Liver (tissue), 8 donors: ENCODE measurements at regions not wholly inside any gene's neighbourhood (a gene's known extent, or its start where the extent isn't known, plus 50 kb on each side); places are given as distances from the start of the nearest gene placed in this dataset.

Experiments used
- DNase-seq: peaks from one replicate; pipeline ENCODE4 v3.0.0-alpha.2; 2017; ENCODE audit warnings: low spot score
- H3K27ac ChIP-seq, 2 donors: one replicate each; pipeline ENCODE4 v1.7.0; 2013; ENCODE audit warnings: inconsistent platforms in 2 of 2, low read length in 2 of 2, control low read depth in 1 of 2, low read depth in 1 of 2, mild to moderate bottlenecking in 1 of 2
- H3K27me3 ChIP-seq, 4 donors: one replicate each; pipeline versions ENCODE4 v1.6.1 to v1.7.0; 2013; ENCODE audit warnings: low read length in 3 of 4, inconsistent platforms in 1 of 4, mild to moderate bottlenecking in 1 of 4, moderate library complexity in 1 of 4; ENCODE audit not compliant: control insufficient read depth in 4 of 4, insufficient read depth in 4 of 4
- H3K36me3 ChIP-seq, 4 donors: one replicate each; pipeline versions ENCODE4 v1.6.1 to v1.7.0; 2013; ENCODE audit warnings: low read length in 3 of 4, mild to moderate bottlenecking in 3 of 4, low read depth in 1 of 4, moderate library complexity in 1 of 4; ENCODE audit not compliant: control insufficient read depth in 4 of 4, insufficient read depth in 3 of 4
- H3K4me1 ChIP-seq, 4 donors: one replicate each; pipeline versions ENCODE4 v1.6.1 to v1.7.0; 2013; ENCODE audit warnings: low read length in 3 of 4, mild to moderate bottlenecking in 3 of 4, moderate library complexity in 1 of 4; ENCODE audit not compliant: control insufficient read depth in 4 of 4, insufficient read depth in 4 of 4
- H3K4me3 ChIP-seq, 3 donors: one replicate each; pipeline versions ENCODE4 v1.6.1 to v1.7.0; 2013; ENCODE audit warnings: low read length in 3 of 3, control low read depth in 1 of 3, low read depth in 1 of 3, mild to moderate bottlenecking in 1 of 3
- H3K9ac ChIP-seq, 2 donors: one replicate each; pipeline ENCODE4 v1.7.0; 2013; ENCODE audit warnings: low read length in 2 of 2, mild to moderate bottlenecking in 2 of 2, moderate library complexity in 2 of 2, control low read depth in 1 of 2, low read depth in 1 of 2
- H3K9me3 ChIP-seq, 4 donors: one replicate each; pipeline versions ENCODE4 v1.6.1 to v1.7.0; 2013; ENCODE audit warnings: low read length in 3 of 4; ENCODE audit not compliant: control insufficient read depth in 4 of 4
- ATF3 ChIP-seq: IDR thresholded peaks from 2 replicates; pipeline ENCODE4 v1.6.1; 2016; ENCODE audit warnings: antibody characterized with exemption
- CTCF ChIP-seq: fragments of 150-350 bp; IDR thresholded peaks from 2 replicates; pipeline ENCODE4 v1.5.1; 2017; ENCODE audit warnings: improper control_type of control experiment, low read depth, low read length; ENCODE audit not compliant: missing input control
- FOXA1 ChIP-seq: IDR thresholded peaks from 2 replicates; pipeline ENCODE4 v1.6.1; 2016; ENCODE audit warnings: antibody characterized with exemption
- FOXA2 ChIP-seq: IDR thresholded peaks from 2 replicates; pipeline ENCODE4 v1.6.1; 2016; ENCODE audit warnings: antibody characterized with exemption
- GABPA ChIP-seq, 2 donors: IDR thresholded peaks in 1 of 2; conservative IDR thresholded peaks in 1 of 2; 2 replicates each; pipeline ENCODE4 v1.6.1; 2016; ENCODE audit warnings: antibody characterized with exemption in 2 of 2, mild to moderate bottlenecking in 1 of 2, moderate library complexity in 1 of 2
- HNF4A ChIP-seq, 2 donors: conservative IDR thresholded peaks; 2 replicates each; pipeline ENCODE4 v1.6.1; 2016; ENCODE audit warnings: antibody characterized with exemption in 2 of 2, mild to moderate bottlenecking in 2 of 2
- HNF4G ChIP-seq: IDR thresholded peaks from 2 replicates; pipeline ENCODE4 v1.6.1; 2016; ENCODE audit warnings: antibody characterized with exemption
- JUND ChIP-seq, 2 donors: IDR thresholded peaks; 2 replicates each; pipeline ENCODE4 v1.6.1; 2016; ENCODE audit warnings: antibody characterized with exemption in 2 of 2
- MAX ChIP-seq: IDR thresholded peaks from 2 replicates; pipeline ENCODE4 v1.6.1; 2016; ENCODE audit warnings: antibody characterized with exemption
- NR2F2 ChIP-seq: IDR thresholded peaks from 2 replicates; pipeline ENCODE4 v1.6.1; 2016; ENCODE audit warnings: antibody characterized with exemption
- RAD21 ChIP-seq, 2 donors: IDR thresholded peaks; 2 replicates each; pipeline ENCODE4 v1.6.1; 2016; ENCODE audit warnings: antibody characterized with exemption in 2 of 2, mild to moderate bottlenecking in 2 of 2
- REST ChIP-seq: IDR thresholded peaks from 2 replicates; pipeline ENCODE4 v1.6.1; 2016; ENCODE audit warnings: antibody characterized with exemption, mild to moderate bottlenecking
- RXRA ChIP-seq, 2 donors: IDR thresholded peaks; 2 replicates each; pipeline ENCODE4 v1.6.1; 2017 to 2018; ENCODE audit warnings: antibody characterized with exemption in 2 of 2, mild to moderate bottlenecking in 1 of 2
- SP1 ChIP-seq: IDR thresholded peaks from 2 replicates; pipeline ENCODE4 v1.6.1; 2018; ENCODE audit warnings: antibody characterized with exemption, mild to moderate bottlenecking
- YY1 ChIP-seq: IDR thresholded peaks from 2 replicates; pipeline ENCODE4 v1.6.1; 2016; ENCODE audit warnings: antibody characterized with exemption, mild to moderate bottlenecking
- ZBTB33 ChIP-seq: IDR thresholded peaks from 2 replicates; pipeline ENCODE4 v1.6.1; 2016; ENCODE audit warnings: antibody characterized with exemption
- WGBS: extraction: QIAGEN DNeasy Blood & Tissue Kit; methylation state at CpG from one replicate; pipeline ENCODE4 v1.1.7; 2013; 5-methylcytosine and 5-hydroxymethylcytosine counted together
- donor health status: healthy.
- donor health status: healthy.
- donor health status: healthy.
- donor health status: healthy.
- donor health status: healthy.

GRCh38 chr21:19621837-19622496 lies 1218.4 kb upstream of the TMPRSS15 start:
- H3K4me3 ChIP-seq: no peak overlapping the region
- WGBS: 74% methylated on average over 2 of the region's 2 CpGs
- H3K4me1 ChIP-seq: no peaks in the 10 kb centered on the region
- no peaks in the 10 kb centered on the region for H3K27me3 ChIP-seq
- no peak overlapping the region for H3K27ac ChIP-seq
- no peak for DNase-seq
- TF ChIP-seq JUND (IDR thresholded peaks at IDR 0.05) (no peak), MAX (no peak), CTCF (no peak), YY1 (no peak), NR2F2 (no peak), RXRA (IDR thresholded peaks at IDR 0.05) (no peak), ZBTB33 (no peak), SP1 (no peak), REST (no peak), FOXA2 (no peak), FOXA1 (no peak), HNF4A (conservative IDR thresholded peaks at IDR 0.05) (no peak)
- no peaks in the 10 kb centered on the region for H3K36me3 ChIP-seq
- no peaks in the 10 kb centered on the region for H3K9me3 ChIP-seq
- H3K9ac ChIP-seq: no peak overlapping the region

- no peaks in the 10 kb centered on the region for H3K9me3 ChIP-seq
- WGBS: 88% methylated on average over 7 of the region's 7 CpGs
- no peak overlapping the region for H3K4me3 ChIP-seq
- no peaks in the 10 kb centered on the region for H3K36me3 ChIP-seq
- H3K27me3 ChIP-seq: no peaks in the 10 kb centered on the region
- H3K27ac ChIP-seq: no peak overlapping the region
- DNase-seq: no peak
- no peaks in the 10 kb centered on the region for H3K4me1 ChIP-seq
- no peak overlapping the region for H3K9ac ChIP-seq
- TF ChIP-seq GABPA (IDR thresholded peaks at IDR 0.05 in 1 of 2, conservative IDR thresholded peaks at IDR 0.05 in 1 of 2): no peak
- no peak for TF ChIP-seq RXRA (IDR thresholded peaks at IDR 0.05)
- TF ChIP-seq ZBTB33: no peak
- TF ChIP-seq HNF4G: no peak
- no peak for TF ChIP-seq MAX
- no peak for TF ChIP-seq FOXA1
- TF ChIP-seq RAD21 (IDR thresholded peaks at IDR 0.05): no peak
- no peak for TF ChIP-seq ATF3
- no peak for TF ChIP-seq NR2F2
- no peak for TF ChIP-seq CTCF
- TF ChIP-seq JUND (IDR thresholded peaks at IDR 0.05): no peak
These were observed 1237.4 kb upstream of the TMPRSS15 start for GRCh38 chr21:19640964-19641363.
